HepG2 (cell line): ENCODE measurements at regions not wholly inside any gene's neighbourhood (a gene's known extent, or its start where the extent isn't known, plus 50 kb on each side); places are given as distances from the start of the nearest gene placed in this dataset.
"Not testable (repeated sequence)": the region's sequence is repeated elsewhere in the genome, so short reads cannot be mapped to it uniquely, and the experiment has no call there.

Experiments
- ATAC-seq: fragments of 200-7000 bp; cut with Tn5 transposase; 3 replicates; pipeline ENCODE4 v1.9.1; 2020; ENCODE audit warnings: mild to moderate bottlenecking, moderate library complexity
- BruUV-seq: library from RNA; stranded (reverse); fragments of 400-500 nt; replicated peaks from 2 replicates; lab custom pipeline; 2021; lab: Mats Ljungman, UMichigan
- CTCF ChIA-PET: fragments of 300-600 bp; formaldehyde crosslinking; extraction: SDS; loops from one replicate; lab custom pipeline; 2021; ENCODE audit warnings: low total read pairs, inconsistent platforms, low intra/inter-chr PET ratio; lab: Yijun Ruan, JAX
- POLR2A ChIA-PET: fragments of 350-600 bp; sonication (Branson Sonifier 250); formaldehyde crosslinking; loops from one replicate; lab custom pipeline; 2020; ENCODE audit warnings: antibody characterized with exemption, inconsistent platforms; lab: Yijun Ruan, JAX
- DNase-seq: peaks from one replicate; pipeline ENCODE4 v3.0.0-alpha.2; 2015; ENCODE audit warnings: low spot score
- FAIRE-seq: peaks from 3 replicates; lab custom pipeline; 2011; peaks lifted over from hg19 to GRCh38; lab: Jason Lieb, UNC
- H2AFZ ChIP-seq: one replicate; pipeline ENCODE4 v1.6.1; 2011; ENCODE audit warnings: low read length, inconsistent platforms
- H3K27ac ChIP-seq: fragments of 300-600 bp; 3 replicates; pipeline ENCODE4 v1.8.0; 2011; ENCODE audit warnings: mixed run types, mild to moderate bottlenecking, mixed read lengths, low read length, inconsistent platforms; ENCODE audit not compliant: insufficient read depth; ENCODE audit errors: extremely low read length
- H3K27me3 ChIP-seq, 2 experiments: fragments of 200-600 bp in 1 of 2; 2 replicates in 1 of 2; 3 replicates in 1 of 2; pipeline versions ENCODE4 v1.6.0 to v1.8.0; 2011; ENCODE audit warnings: low read length in 2 of 2, mild to moderate bottlenecking in 2 of 2, moderate library complexity in 2 of 2, inconsistent platforms in 1 of 2; ENCODE audit not compliant: insufficient read depth in 2 of 2, control insufficient read depth in 1 of 2
- H3K36me3 ChIP-seq, 2 experiments: fragments of 200-600 bp in 1 of 2; replicated peaks in 1 of 2; 2 replicates in 1 of 2; 3 replicates in 1 of 2; pipeline versions ENCODE4 v1.5.1 to v1.8.0; 2011; ENCODE audit warnings: low read length in 2 of 2, inconsistent platforms in 1 of 2; ENCODE audit not compliant: insufficient read depth in 2 of 2, control insufficient read depth in 1 of 2
- H3K4me1 ChIP-seq: 2 replicates; pipeline ENCODE4 v1.5.1; 2012; ENCODE audit warnings: low read length, inconsistent platforms; ENCODE audit not compliant: insufficient read depth
- H3K4me2 ChIP-seq: 2 replicates; pipeline ENCODE4 v1.6.0; 2011; ENCODE audit warnings: low read depth, low read length, inconsistent platforms
- H3K4me3 ChIP-seq, 3 experiments: fragments of 200-600 bp in 1 of 3; sonication (generic), shearing (Covaris generic) in 1 of 3; replicated peaks in 1 of 3; 2 replicates each; pipeline ENCODE4 v1.5.1; 2011 to 2016; ENCODE audit warnings: low read length in 3 of 3, inconsistent platforms in 2 of 3, low read depth in 2 of 3, mild to moderate bottlenecking in 2 of 3, control low read depth in 1 of 3, mixed read lengths in 1 of 3; ENCODE audit not compliant: insufficient read depth in 1 of 3
- H3K79me2 ChIP-seq: one replicate; pipeline ENCODE4 v1.6.1; 2011; ENCODE audit warnings: low read length, inconsistent platforms; ENCODE audit not compliant: insufficient read depth
- H3K9ac ChIP-seq: 2 replicates; pipeline ENCODE4 v1.6.0; 2011; ENCODE audit warnings: mild to moderate bottlenecking, low read depth, low read length, inconsistent platforms; ENCODE audit not compliant: insufficient read depth
- H3K9me3 ChIP-seq: 2 replicates; pipeline ENCODE4 v1.5.1; 2012; ENCODE audit warnings: mild to moderate bottlenecking, low read length
- H4K20me1 ChIP-seq: 2 replicates; pipeline ENCODE4 v1.6.0; 2011; ENCODE audit warnings: inconsistent platforms, mild to moderate bottlenecking, low read length, moderate library complexity; ENCODE audit not compliant: insufficient read depth
- HES4 ChIP-seq: sonication (generic); formaldehyde crosslinking; IDR thresholded peaks from 2 replicates; pipeline ENCODE4 v1.9.0; 2021; ENCODE audit warnings: mild to moderate bottlenecking, missing genetic modification reagents, borderline replicate concordance
- HMGA1 ChIP-seq: sonication (generic); formaldehyde crosslinking; conservative IDR thresholded peaks from 2 replicates; pipeline ENCODE4 v1.4.0; 2020; ENCODE audit warnings: missing genetic modification reagents
- PCBP2 ChIP-seq: fragments of 200-400 bp; formaldehyde crosslinking; optimal IDR thresholded peaks from 2 replicates; pipeline ENCODE3; 2018; ENCODE audit warnings: low read length, low read depth; ENCODE audit not compliant: poor library complexity, severe bottlenecking
- PITX1 ChIP-seq: sonication (generic); formaldehyde crosslinking; IDR thresholded peaks from 2 replicates; pipeline ENCODE4 v1.5.1; 2020; ENCODE audit warnings: mild to moderate bottlenecking, missing genetic modification reagents
- YEATS2 ChIP-seq: sonication (generic); formaldehyde crosslinking; IDR thresholded peaks from 2 replicates; pipeline ENCODE4 v1.4.0; 2020; ENCODE audit warnings: missing genetic modification reagents, borderline replicate concordance
- ZMYM3 ChIP-seq: sonication (generic); formaldehyde crosslinking; IDR thresholded peaks from 2 replicates; pipeline ENCODE4 v1.5.1; 2020; ENCODE audit warnings: mild to moderate bottlenecking, missing genetic modification reagents
- WGBS: methylation state at CpG from one replicate; pipeline ENCODE4 v1.1.6; 2017; ENCODE audit warnings: low lambda C conversion rate; 5-methylcytosine and 5-hydroxymethylcytosine counted together
- in situ Hi-C: cut with HindIII; loops from 2 replicates; pipeline ENCODE4 v1.10.0; 2017; ENCODE audit warnings: low pct_unique_long_range_greater_than_20kb; ENCODE audit not compliant: extremely low pct_ligation_motif_present
- intact Hi-C: fragments of 100-400 bp; cut with micrococcal nuclease; formaldehyde crosslinking; loops from one replicate; pipeline ENCODE4 v1.10.0; 2022; ENCODE audit not compliant: unreplicated experiment

- Histone ChIP-seq H2AFZ (no peak overlapping the region), H3K36me3 (no peaks in the 10 kb centered on the region), H4K20me1 (no peaks in the 10 kb centered on the region), H3K4me3 (no peak overlapping the region), H3K27me3 (no peaks in the 10 kb centered on the region), H3K4me1 (no peaks in the 10 kb centered on the region), H3K27ac (no peak overlapping the region), H3K9ac (no peak overlapping the region), H3K79me2 (no peaks in the 10 kb centered on the region), H3K9me3 (no peaks in the 10 kb centered on the region), H3K4me2 (no peak overlapping the region)
- no TSS peak for BruUV-seq
- FAIRE-seq (no peak), ATAC-seq (no peak), DNase-seq (no peak)
- intact Hi-C loops: no loop called here
- TF ChIP-seq HMGA1 (CRISPR knock-in tag) (no peak), ZMYM3 (CRISPR knock-in tag) (no peak), YEATS2 (CRISPR knock-in tag) (no peak), HES4 (CRISPR knock-in tag) (no peak), PCBP2 (no peak), PITX1 (CRISPR knock-in tag) (no peak)
- ChIA-PET CTCF (no interaction called here), POLR2A (no interaction called here)
- WGBS: 10% methylated on average over 3 of the region's 6 CpGs
- in situ Hi-C loops: no loop called here
These were observed 362.5 kb upstream of the PCDH15 start for GRCh38 chr10:55163388-55163979.

DNA sequence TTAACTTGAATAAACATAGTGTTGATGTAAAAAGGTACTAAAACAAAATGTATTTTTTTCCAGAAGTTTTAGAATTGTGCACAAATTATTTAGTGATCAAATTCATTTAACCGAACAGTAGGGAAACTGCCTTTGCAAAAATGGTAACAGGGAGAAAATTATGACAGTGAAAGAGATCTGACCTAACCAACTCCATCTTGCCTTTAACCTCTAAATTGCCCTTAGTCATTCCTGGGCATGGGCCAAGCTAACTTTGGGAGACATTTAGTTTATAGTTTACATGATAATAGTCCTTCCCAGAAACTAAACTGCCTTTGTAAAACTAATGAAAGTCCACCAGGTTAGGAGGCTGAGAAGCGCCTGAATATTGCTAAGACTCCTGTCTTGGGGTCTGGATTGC, 361.3 kb upstream of the PCDH15 start:
- intact Hi-C loops, ATAC-seq, H4K20me1 ChIP-seq, H3K27ac ChIP-seq, POLR2A ChIA-PET, DNase-seq, H3K79me2 ChIP-seq, H3K4me2 ChIP-seq, H3K4me3 ChIP-seq, H3K4me1 ChIP-seq, H3K9me3 ChIP-seq, H3K36me3 ChIP-seq, FAIRE-seq, BruUV-seq, in situ Hi-C loops, H3K27me3 ChIP-seq, CTCF ChIA-PET, H3K9ac ChIP-seq, H2AFZ ChIP-seq: not testable (repeated sequence)
- 23% methylated on average over 2 of the region's 2 CpGs for WGBS
